HAP-1 (cell line): ENCODE measurements at regions not wholly inside any gene's neighbourhood (a gene's known extent, or its start where the extent isn't known, plus 50 kb on each side); places are given as distances from the start of the nearest gene placed in this dataset.

ENCODE experiments used
- DNase-seq, 2 experiments: peaks; one replicate each; pipeline ENCODE4 v3.0.0-alpha.2; 2016 to 2020; ENCODE audit warnings: low spot score in 2 of 2
- H3K27me3 ChIP-seq: fragments of 250-450 bp; sonication (Bioruptor Pico); 2 replicates; pipeline ENCODE4 v1.5.1; 2020; ENCODE audit warnings: low read depth, mild to moderate bottlenecking, moderate library complexity
- H3K36me3 ChIP-seq: fragments of 250-450 bp; sonication (Bioruptor Pico); replicated peaks from 2 replicates; pipeline ENCODE4 v1.5.1; 2020; ENCODE audit warnings: mild to moderate bottlenecking
- H3K4me1 ChIP-seq: fragments of 250-450 bp; sonication (Bioruptor Pico); 2 replicates; pipeline ENCODE4 v1.5.1; 2020; ENCODE audit warnings: mild to moderate bottlenecking
- H3K4me3 ChIP-seq: fragments of 250-450 bp; sonication (Bioruptor Pico); 2 replicates; pipeline ENCODE4 v1.5.1; 2020; ENCODE audit warnings: mild to moderate bottlenecking, moderate library complexity
- H3K9me3 ChIP-seq: fragments of 250-450 bp; sonication (Bioruptor Pico); 2 replicates; pipeline ENCODE4 v1.5.1; 2020; ENCODE audit warnings: mild to moderate bottlenecking, moderate library complexity
- in situ Hi-C: fragments of 300-500 bp; cut with MboI; formaldehyde crosslinking; loops from 3 replicates; pipeline ENCODE4 v1.14.3; 2020; ENCODE audit warnings: low sequenced_read_pairs, inconsistent platforms, mixed read lengths

GRCh38 chr18:68623342-68623741, 91.6 kb downstream of the TMX3 start:
- in situ Hi-C loops: no loop called here
- Histone ChIP-seq H3K4me3 (no peak overlapping the region), H3K36me3 (no peaks in the 10 kb centered on the region), H3K9me3 (no peaks in the 10 kb centered on the region), H3K27me3 (no peaks in the 10 kb centered on the region), H3K4me1 (no peaks in the 10 kb centered on the region)
- DNase-seq: peak; percentile 73 to 79

DNA sequence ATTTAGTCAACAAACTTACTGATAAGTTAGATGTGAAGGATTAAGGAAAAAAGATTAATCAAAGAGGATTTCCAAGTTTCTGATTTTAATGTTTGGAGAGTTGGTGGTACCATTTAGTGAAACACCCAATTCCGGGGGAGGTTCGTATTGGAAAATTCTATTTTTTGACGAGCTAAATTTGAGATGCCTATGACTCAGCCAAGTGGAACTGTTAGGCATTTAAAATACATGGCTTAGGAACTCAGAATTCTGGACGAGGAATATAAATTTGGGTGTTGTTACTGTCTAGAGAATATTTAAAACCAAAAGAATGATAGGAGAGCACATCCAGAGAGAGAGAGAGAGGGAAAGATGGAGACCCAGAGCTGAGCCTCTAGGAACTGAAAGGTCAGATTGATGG, 103.6 kb downstream of the TMX3 start:
- no peaks in the 10 kb centered on the region for H3K36me3 ChIP-seq
- no peak overlapping the region for H3K4me3 ChIP-seq
- DNase-seq: no peak
- H3K9me3 ChIP-seq: no peaks in the 10 kb centered on the region
- no peaks in the 10 kb centered on the region for H3K27me3 ChIP-seq
- H3K4me1 ChIP-seq: no peaks in the 10 kb centered on the region
- in situ Hi-C loops: no loop called here

GRCh38 chr18:68608851-68609490, 105.9 kb downstream of the TMX3 start:
- no peaks in the 10 kb centered on the region for H3K27me3 ChIP-seq
- no peaks in the 10 kb centered on the region for H3K36me3 ChIP-seq
- in situ Hi-C loops: no loop called here
- H3K9me3 ChIP-seq: no peaks in the 10 kb centered on the region
- DNase-seq: no peak
- no peaks in the 10 kb centered on the region for H3K4me1 ChIP-seq
- H3K4me3 ChIP-seq: no peak overlapping the region

GRCh38 chr18:68607852-68608251, 107.1 kb downstream of the TMX3 start:
- H3K36me3 ChIP-seq: no peaks in the 10 kb centered on the region
- in situ Hi-C loops: no loop called here
- H3K9me3 ChIP-seq: no peaks in the 10 kb centered on the region
- H3K27me3 ChIP-seq: no peaks in the 10 kb centered on the region
- no peak for DNase-seq
- H3K4me3 ChIP-seq: no peak overlapping the region
- H3K4me1 ChIP-seq: no peaks in the 10 kb centered on the region

- Histone ChIP-seq H3K27me3 (no peaks in the 10 kb centered on the region), H3K4me1 (no peaks in the 10 kb centered on the region), H3K36me3 (no peaks in the 10 kb centered on the region), H3K4me3 (no peak overlapping the region), H3K9me3 (no peaks in the 10 kb centered on the region)
- in situ Hi-C loops: no loop called here
- no peak for DNase-seq
Observed at GRCh38 chr18:68604256-68604655, 110.7 kb downstream of the TMX3 start.

DNA sequence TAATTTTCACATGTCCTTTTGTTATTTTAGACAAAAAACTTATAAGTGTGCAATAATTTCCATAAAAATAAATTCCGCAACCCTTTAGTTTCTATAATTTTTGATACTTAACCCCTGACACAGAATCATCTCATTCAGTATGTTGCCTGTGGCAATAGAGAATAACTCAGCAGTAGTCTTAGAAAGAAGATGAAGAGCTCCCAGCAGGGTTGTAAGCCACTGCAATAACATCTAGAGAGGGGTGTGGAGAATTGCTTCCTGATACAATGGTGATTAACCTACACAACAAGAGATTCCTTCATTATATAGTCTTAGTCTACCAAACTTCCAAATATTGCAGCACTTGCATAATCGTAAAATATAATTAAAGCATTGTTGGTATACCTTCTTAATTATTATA, 118.9 kb downstream of the TMX3 start:
- no peaks in the 10 kb centered on the region for H3K9me3 ChIP-seq
- in situ Hi-C loops: no loop called here
- H3K27me3 ChIP-seq: no peaks in the 10 kb centered on the region
- no peak overlapping the region for H3K4me3 ChIP-seq
- H3K4me1 ChIP-seq: no peaks in the 10 kb centered on the region
- no peak for DNase-seq
- H3K36me3 ChIP-seq: no peaks in the 10 kb centered on the region

DNA sequence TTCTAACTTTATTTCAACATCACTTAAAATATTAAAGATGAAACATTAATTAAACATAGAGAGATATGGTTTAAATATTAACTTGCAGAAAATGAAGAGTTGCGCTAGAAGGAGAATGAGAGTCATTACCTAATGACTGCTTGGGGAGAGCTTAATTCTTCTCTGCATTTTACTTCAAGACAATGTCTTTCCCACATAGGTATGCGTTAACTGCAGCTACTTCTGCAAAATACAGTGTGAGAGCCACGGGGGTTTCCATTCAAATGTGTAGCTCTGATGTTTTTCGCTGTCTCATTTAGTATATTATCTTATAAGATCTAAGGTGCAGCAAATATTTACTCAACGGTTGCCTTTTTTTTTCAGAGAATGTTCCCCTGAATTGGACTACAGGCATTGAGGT, 126.7 kb downstream of the TMX3 start:
- no peak for DNase-seq
- no peaks in the 10 kb centered on the region for H3K4me1 ChIP-seq
- no peaks in the 10 kb centered on the region for H3K9me3 ChIP-seq
- H3K4me3 ChIP-seq: no peak overlapping the region
- H3K27me3 ChIP-seq: no peaks in the 10 kb centered on the region
- no peaks in the 10 kb centered on the region for H3K36me3 ChIP-seq
- in situ Hi-C loops: no loop called here

DNA sequence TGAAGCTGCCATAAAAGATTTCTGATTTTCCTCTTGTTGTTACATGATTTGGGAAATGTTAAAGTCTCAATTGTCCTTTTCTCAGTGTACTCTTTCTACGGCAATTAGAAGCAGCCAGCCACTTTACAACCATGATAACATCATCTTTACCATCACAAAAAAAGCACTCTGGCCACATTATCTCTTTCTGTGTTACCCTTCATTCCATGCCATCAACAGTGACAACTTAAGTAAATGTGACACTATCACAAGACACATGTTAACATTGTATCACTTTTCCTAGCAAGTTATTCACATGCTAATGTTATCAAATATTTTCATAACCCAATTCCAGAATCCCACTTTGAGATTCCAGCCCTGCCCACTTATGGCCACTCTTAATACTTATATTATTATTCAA, 131.2 kb downstream of the TMX3 start:
- no peak for DNase-seq
- Histone ChIP-seq H3K36me3 (no peaks in the 10 kb centered on the region), H3K27me3 (no peaks in the 10 kb centered on the region), H3K9me3 (no peaks in the 10 kb centered on the region), H3K4me1 (no peaks in the 10 kb centered on the region), H3K4me3 (no peak overlapping the region)
- in situ Hi-C loops: no loop called here

DNA sequence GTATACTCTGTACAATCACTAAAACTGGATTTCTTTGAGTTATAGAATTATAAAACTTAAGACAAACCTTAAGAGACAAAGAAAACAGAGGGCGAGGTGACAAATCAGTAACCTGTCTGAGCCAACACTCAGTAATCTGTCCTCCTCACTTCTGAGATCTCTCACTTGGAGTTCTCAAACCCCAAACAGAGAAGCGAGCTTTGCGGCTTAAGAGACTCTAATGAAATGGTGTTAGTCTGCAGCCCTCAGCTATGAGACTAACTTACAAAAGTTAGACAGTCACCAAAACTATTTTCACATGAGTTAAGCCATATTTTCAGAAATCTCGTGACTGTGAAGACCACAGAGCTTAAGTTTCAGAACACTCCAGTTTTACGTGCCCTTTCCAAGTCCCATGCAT, 140.6 kb downstream of the TMX3 start:
- H3K27me3 ChIP-seq: no peaks in the 10 kb centered on the region
- no peaks in the 10 kb centered on the region; the same call in 1 of the 2 replicates for H3K4me1 ChIP-seq
- in situ Hi-C loops: no loop called here
- no peak overlapping the region for H3K4me3 ChIP-seq
- H3K9me3 ChIP-seq: no peaks in the 10 kb centered on the region
- H3K36me3 ChIP-seq: no peaks in the 10 kb centered on the region
- DNase-seq: no peak

DNA sequence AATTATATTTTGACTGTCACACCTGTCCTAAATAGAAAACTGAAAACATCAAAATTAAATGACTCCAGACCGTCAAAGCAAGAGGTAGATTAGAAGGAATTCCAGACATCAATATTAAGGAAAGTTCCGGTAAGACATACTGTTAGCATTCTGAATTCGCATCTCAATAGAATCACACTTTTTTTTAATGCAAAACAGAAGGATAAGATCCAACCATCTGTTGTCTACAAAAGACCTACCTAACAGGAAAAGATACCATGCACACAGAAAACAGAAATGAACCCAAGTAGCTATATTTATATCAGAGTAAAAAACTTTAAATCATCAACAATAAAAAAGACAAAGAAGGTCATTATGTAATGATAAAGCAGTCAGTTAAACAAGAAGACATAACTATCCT, 145.0 kb downstream of the TMX3 start:
- in situ Hi-C loops: no loop called here
- Histone ChIP-seq H3K4me3 (no peak overlapping the region), H3K4me1 (no peaks in the 10 kb centered on the region; the same call in 1 of the 2 replicates), H3K27me3 (no peaks in the 10 kb centered on the region), H3K9me3 (no peaks in the 10 kb centered on the region), H3K36me3 (no peaks in the 10 kb centered on the region)
- no peak for DNase-seq

- in situ Hi-C loops: no loop called here
- no peaks in the 10 kb centered on the region for H3K9me3 ChIP-seq
- H3K4me3 ChIP-seq: no peak overlapping the region
Observed at GRCh38 chr18:68568364-68569155, 146.3 kb downstream of the TMX3 start.

GRCh38 chr18:68566991-68567390, 147.9 kb downstream of the TMX3 start:
- no peak for DNase-seq
- in situ Hi-C loops: no loop called here
- Histone ChIP-seq H3K36me3 (no peaks in the 10 kb centered on the region), H3K4me3 (no peak overlapping the region), H3K4me1 (peaks cover 26% of the 10 kb centered on the region), H3K27me3 (no peaks in the 10 kb centered on the region), H3K9me3 (no peaks in the 10 kb centered on the region)

More at GRCh38 chr18:68568364-68569155, 146.3 kb downstream of the TMX3 start:
- Histone ChIP-seq H3K36me3 (no peaks in the 10 kb centered on the region), H3K27me3 (no peaks in the 10 kb centered on the region), H3K4me1 (peaks cover 13% of the 10 kb centered on the region)
- no peak for DNase-seq

GRCh38 chr18:68564961-68565360, 149.9 kb downstream of the TMX3 start:
- in situ Hi-C loops: no loop called here

GRCh38 chr18:68564351-68564750, 150.6 kb downstream of the TMX3 start:
- DNase-seq: peak in 1 of 2 experiments; percentile 16
- in situ Hi-C loops: no loop called here
- H3K9me3 ChIP-seq: no peaks in the 10 kb centered on the region
- H3K4me1 ChIP-seq: peaks cover 27% of the 10 kb centered on the region
- H3K27me3 ChIP-seq: no peaks in the 10 kb centered on the region
- no peak overlapping the region for H3K4me3 ChIP-seq
- H3K36me3 ChIP-seq: no peaks in the 10 kb centered on the region

More at GRCh38 chr18:68564961-68565360, 149.9 kb downstream of the TMX3 start:
- no peaks in the 10 kb centered on the region for H3K9me3 ChIP-seq
- no peaks in the 10 kb centered on the region for H3K36me3 ChIP-seq
- peaks cover 27% of the 10 kb centered on the region for H3K4me1 ChIP-seq
- H3K27me3 ChIP-seq: no peaks in the 10 kb centered on the region
- DNase-seq: no peak
- H3K4me3 ChIP-seq: no peak overlapping the region
